H1 (cell line): ENCODE measurements at regions not wholly inside any gene's neighbourhood (a gene's known extent, or its start where the extent isn't known, plus 50 kb on each side); places are given as distances from the start of the nearest gene placed in this dataset.

Experiments used
- CTCF ChIA-PET: fragments of 300-600 bp; sonication (Branson Sonifier 250); formaldehyde crosslinking; loops from one replicate; lab custom pipeline; 2021; ENCODE audit not compliant: partially characterized antibody; lab: Charles Lee
- POLR2A ChIA-PET: fragments of 300-600 bp; sonication (Branson Sonifier 250); formaldehyde crosslinking; loops from one replicate; lab custom pipeline; 2021; ENCODE audit warnings: inconsistent platforms; ENCODE audit not compliant: partially characterized antibody; lab: Charles Lee
- DNase-seq, 2 experiments: peaks; one replicate each; pipeline versions ENCODE4 v3.0.0 to v3.0.0-alpha.2; 2010 to 2022; ENCODE audit warnings: low spot score in 2 of 2, low read depth in 1 of 2, mixed read lengths in 1 of 2
- FAIRE-seq: peaks from 2 replicates; lab custom pipeline; 2011; peaks lifted over from hg19 to GRCh38; lab: Jason Lieb, UNC
- H2AFZ ChIP-seq: 2 replicates; pipeline ENCODE4 v1.8.1; 2012; ENCODE audit warnings: low read length, inconsistent platforms
- H2AK5ac ChIP-seq: 2 replicates; pipeline ENCODE4 v1.6.1; 2013; ENCODE audit warnings: low read depth, low read length
- H2BK120ac ChIP-seq: replicated peaks from 2 replicates; pipeline ENCODE3; 2013; ENCODE audit warnings: low read depth, low read length, inconsistent platforms
- H2BK12ac ChIP-seq: 2 replicates; pipeline ENCODE4 v1.6.1; 2013; ENCODE audit warnings: low read depth, low read length
- H2BK15ac ChIP-seq: 2 replicates; pipeline ENCODE4 v1.6.1; 2013; ENCODE audit warnings: low read length
- H2BK20ac ChIP-seq: 2 replicates; pipeline ENCODE4 v1.6.1; 2013; ENCODE audit warnings: low read length
- H2BK5ac ChIP-seq: 2 replicates; pipeline ENCODE4 v1.6.1; 2013; ENCODE audit warnings: low read depth, low read length
- H3K14ac ChIP-seq: 2 replicates; pipeline ENCODE4 v1.6.1; 2013; ENCODE audit warnings: inconsistent platforms; ENCODE audit not compliant: insufficient read length
- H3K18ac ChIP-seq: 2 replicates; pipeline ENCODE4 v1.6.1; 2013; ENCODE audit warnings: low read length; ENCODE audit errors: extremely low read depth
- H3K23ac ChIP-seq: 2 replicates; pipeline ENCODE4 v1.6.1; 2013; ENCODE audit warnings: inconsistent platforms; ENCODE audit not compliant: insufficient read length
- H3K23me2 ChIP-seq: 2 replicates; pipeline ENCODE4 v1.6.1; 2013; ENCODE audit warnings: low read depth, low read length
- H3K27ac ChIP-seq: 2 replicates; pipeline ENCODE4 v1.6.1; 2011; ENCODE audit warnings: low read depth, low read length, inconsistent platforms
- H3K27me3 ChIP-seq, 4 experiments: replicated peaks in 1 of 4; 1 replicate in 1 of 4; 2 replicates in 3 of 4; pipeline versions ENCODE4 v1.6.1 to v1.8.1; 2011 to 2013; ENCODE audit warnings: low read length in 3 of 4, mild to moderate bottlenecking in 3 of 4, inconsistent platforms in 2 of 4, mixed read lengths in 2 of 4, moderate library complexity in 1 of 4; ENCODE audit not compliant: control insufficient read depth in 3 of 4, insufficient read depth in 3 of 4; ENCODE audit errors: extremely low read depth in 1 of 4
- H3K36me3 ChIP-seq, 4 experiments: 2 replicates each; pipeline versions ENCODE4 v1.6.1 to v1.8.1; 2011 to 2013; ENCODE audit warnings: mild to moderate bottlenecking in 4 of 4, low read length in 3 of 4, moderate library complexity in 2 of 4, control low read depth in 1 of 4, inconsistent platforms in 1 of 4; ENCODE audit not compliant: insufficient read depth in 4 of 4, control insufficient read depth in 2 of 4
- H3K4ac ChIP-seq: replicated peaks from 2 replicates; pipeline ENCODE3; 2013; ENCODE audit warnings: low read length, low read depth, mixed read lengths, inconsistent platforms; ENCODE audit not compliant: insufficient read length
- H3K4me1 ChIP-seq, 4 experiments: replicated peaks in 1 of 4; 1 replicate in 1 of 4; 2 replicates in 3 of 4; pipeline versions ENCODE4 v1.6.1 to v1.8.1; 2011 to 2013; ENCODE audit warnings: low read length in 3 of 4, inconsistent platforms in 2 of 4, mixed read lengths in 1 of 4; ENCODE audit not compliant: insufficient read depth in 4 of 4, control insufficient read depth in 3 of 4
- H3K4me2 ChIP-seq, 2 experiments: 2 replicates each; pipeline versions ENCODE4 v1.6.1 to v1.8.1; 2011 to 2013; ENCODE audit warnings: low read depth in 2 of 2, low read length in 2 of 2, control low read depth in 1 of 2, inconsistent platforms in 1 of 2, mild to moderate bottlenecking in 1 of 2; ENCODE audit not compliant: insufficient read depth in 1 of 2
- H3K4me3 ChIP-seq, 4 experiments: fragments of 200-600, 300-600 bp in 1 of 4; sonication (generic), shearing (Covaris generic), sonication (Bioruptor Twin) in 1 of 4; 2 replicates each; pipeline versions ENCODE4 v1.5.1 to v1.8.1; 2011 to 2016; ENCODE audit warnings: low read length in 4 of 4, low read depth in 3 of 4, control low read depth in 2 of 4, inconsistent platforms in 2 of 4, mild to moderate bottlenecking in 2 of 4, mixed read lengths in 1 of 4, moderate library complexity in 1 of 4; ENCODE audit not compliant: insufficient read depth in 2 of 4; ENCODE audit errors: extremely low read depth in 1 of 4
- H3K56ac ChIP-seq: replicated peaks from 2 replicates; pipeline ENCODE3; 2013; ENCODE audit warnings: low read depth, mild to moderate bottlenecking, mixed read lengths, low read length, inconsistent platforms; ENCODE audit not compliant: insufficient read length
- H3K79me1 ChIP-seq: 2 replicates; pipeline ENCODE4 v1.6.1; 2013; ENCODE audit warnings: low read depth, low read length, control low read depth
- H3K79me2 ChIP-seq, 2 experiments: 2 replicates each; pipeline versions ENCODE4 v1.6.1 to v1.8.1; 2012 to 2013; ENCODE audit warnings: low read length in 2 of 2, mild to moderate bottlenecking in 2 of 2, inconsistent platforms in 1 of 2; ENCODE audit not compliant: insufficient read depth in 2 of 2, control insufficient read depth in 1 of 2
- H3K9ac ChIP-seq, 4 experiments: replicated peaks in 1 of 4; 1 replicate in 1 of 4; 2 replicates in 3 of 4; pipeline versions ENCODE4 v1.6.1 to v1.8.1; 2011 to 2013; ENCODE audit warnings: low read depth in 3 of 4, low read length in 3 of 4, control low read depth in 2 of 4, mild to moderate bottlenecking in 2 of 4, moderate library complexity in 2 of 4, inconsistent platforms in 1 of 4; ENCODE audit errors: extremely low read depth in 1 of 4
- H3K9me3 ChIP-seq, 2 experiments: 2 replicates each; pipeline versions ENCODE4 v1.6.1 to v1.8.1; 2012 to 2013; ENCODE audit warnings: mild to moderate bottlenecking in 2 of 2, moderate library complexity in 2 of 2, control low read depth in 1 of 2, inconsistent platforms in 1 of 2, low read depth in 1 of 2, low read length in 1 of 2, mixed read lengths in 1 of 2; ENCODE audit not compliant: insufficient read depth in 2 of 2
- H4K20me1 ChIP-seq, 2 experiments: replicated peaks in 1 of 2; 2 replicates each; pipeline versions ENCODE3 to v1.8.1; 2011 to 2013; ENCODE audit warnings: inconsistent platforms in 2 of 2, low read length in 2 of 2, mild to moderate bottlenecking in 1 of 2; ENCODE audit not compliant: insufficient read depth in 2 of 2, control insufficient read depth in 1 of 2
- H4K5ac ChIP-seq: 2 replicates; pipeline ENCODE4 v1.6.1; 2013; ENCODE audit warnings: low read length, low read depth, mixed read lengths, inconsistent platforms; ENCODE audit not compliant: insufficient read length
- H4K8ac ChIP-seq: 2 replicates; pipeline ENCODE4 v1.8.0; 2013; ENCODE audit warnings: mild to moderate bottlenecking, moderate library complexity, low read length, inconsistent platforms; ENCODE audit not compliant: insufficient read depth; ENCODE audit errors: extremely low read depth
- H4K91ac ChIP-seq: replicated peaks from 2 replicates; pipeline ENCODE3; 2013; ENCODE audit warnings: low read length, mixed read lengths, inconsistent platforms; ENCODE audit not compliant: insufficient read length
- CBX5 ChIP-seq: fragments of 300-800, 300-1000 bp; sonication (generic); IDR thresholded peaks from 2 replicates; pipeline ENCODE4 v1.7.1; 2016; ENCODE audit warnings: antibody characterized with exemption, low read length, low read depth
- CHD1 ChIP-seq: IDR thresholded peaks from 2 replicates; pipeline ENCODE4 v1.6.1; 2012; ENCODE audit warnings: low read depth, low read length, improper control_type of control experiment
- GTF2F1 ChIP-seq: IDR thresholded peaks from 2 replicates; pipeline ENCODE4 v1.6.1; 2012; ENCODE audit warnings: low read depth, low read length, improper control_type of control experiment, borderline replicate concordance
- KDM1A ChIP-seq: fragments of 200-600, 300-600 bp; sonication (generic); IDR thresholded peaks from 2 replicates; pipeline ENCODE4 v1.7.1; 2016; ENCODE audit warnings: mild to moderate bottlenecking, low read length, borderline replicate concordance
- KDM4A ChIP-seq: IDR thresholded peaks from one replicate; pipeline ENCODE4 v1.7.1; 2012; ENCODE audit warnings: low read depth, mild to moderate bottlenecking, moderate library complexity, low read length, inconsistent platforms; ENCODE audit not compliant: severe bottlenecking
- MAFK ChIP-seq: IDR thresholded peaks from 2 replicates; pipeline ENCODE4 v1.6.1; 2012; ENCODE audit warnings: low read depth, mild to moderate bottlenecking, improper control_type of control experiment, low read length
- NRF1 ChIP-seq: IDR thresholded peaks from 2 replicates; pipeline ENCODE4 v1.6.1; 2011; ENCODE audit warnings: mild to moderate bottlenecking, low read depth, low read length, improper control_type of control experiment
- RNF2 ChIP-seq: fragments of 200-900, 300-1000 bp; sonication (generic); IDR thresholded peaks from 2 replicates; pipeline ENCODE4 v1.7.1; 2016; ENCODE audit warnings: borderline replicate concordance, low read depth, mild to moderate bottlenecking, antibody characterized with exemption, low read length; ENCODE audit not compliant: poor library complexity, severe bottlenecking; ENCODE audit errors: missing control alignments
- WGBS, 2 experiments: shearing (Covaris generic) in 1 of 2; methylation state at CpG; one replicate each; pipeline versions ENCODE4 v1.1.6 to v1.1.7; 2013 to 2015; ENCODE audit warnings: low lambda C conversion rate in 2 of 2, mixed read lengths in 2 of 2, inconsistent platforms in 1 of 2, low coverage in 1 of 2, missing lambda C conversion rate in 1 of 2; ENCODE audit not compliant: insufficient replicate concordance in 2 of 2, insufficient coverage in 1 of 2, insufficient read length in 1 of 2; ENCODE audit errors: extremely low coverage in 1 of 2, missing lambda C conversion rate in 1 of 2; 5-methylcytosine and 5-hydroxymethylcytosine counted together

GRCh38 chr3:26845194-26845593, 222.6 kb downstream of the LRRC3B start:
- Histone ChIP-seq H2BK20ac (no peak overlapping the region), H2BK5ac (no peak overlapping the region), H3K79me2 (no peaks in the 10 kb centered on the region), H2BK12ac (no peak overlapping the region), H3K56ac (no peak overlapping the region), H3K27ac (no peak overlapping the region), H3K79me1 (no peaks in the 10 kb centered on the region), H2AK5ac (no peak overlapping the region), H2BK120ac (no peak overlapping the region), H2AFZ (no peak overlapping the region), H4K5ac (no peak overlapping the region), H4K20me1 (no peaks in the 10 kb centered on the region), H3K4me2 (no peak overlapping the region), H3K36me3 (no peaks in the 10 kb centered on the region), H3K18ac (no peak overlapping the region), H3K4me3 (no peak overlapping the region), H3K9ac (no peak overlapping the region), H2BK15ac (no peak overlapping the region), H3K27me3 (no peaks in the 10 kb centered on the region), H3K9me3 (no peaks in the 10 kb centered on the region; a peak in 1 of 4 replicates), H3K23me2 (no peaks in the 10 kb centered on the region), H4K8ac (no peak overlapping the region)
- 95% methylated on average over 3 of the region's 3 CpGs; no CpG with 5 or more reads in 1 of the 2 experiments for WGBS, 2 experiments
- CTCF ChIA-PET, result interaction anchor here (1.5 kb wide), 1 partner anchor 9 kb away, joined by 3 read pairs; no protein-coding TSS in a partner anchor
- POLR2A ChIA-PET, result no interaction called here
- no peak for FAIRE-seq
- no peak for DNase-seq
- TF ChIP-seq MAFK, result no peak
- no peak for TF ChIP-seq KDM4A
- TF ChIP-seq NRF1, result no peak
- no peak for TF ChIP-seq CHD1
- no peak for TF ChIP-seq KDM1A
- TF ChIP-seq RNF2, result no peak
- no peak for TF ChIP-seq GTF2F1
- no peak for TF ChIP-seq CBX5
- TF ChIP-seq, all 59 proteins: peak for 0
- Histone ChIP-seq H3K23ac (no peak overlapping the region), H3K14ac (no peak overlapping the region), H3K4ac (no peak overlapping the region), H4K91ac (no peak overlapping the region), H3K4me1 (0 out of 7 replicates have a peak, but pooled peaks cover 0 to 1% (median under 1%) of the 10 kb centered on the region in 4 experiments)
